Coronary artery (tissue), 2 donors: ENCODE measurements at regions not wholly inside any gene's neighbourhood (a gene's known extent, or its start where the extent isn't known, plus 50 kb on each side); places are given as distances from the start of the nearest gene placed in this dataset.

Experiments used
- DNase-seq: peaks from one replicate; pipeline ENCODE4 v3.0.0-alpha.2; 2017; ENCODE audit warnings: low spot score
- H3K27ac ChIP-seq, 2 donors: fragments of 200-600 bp; sonication (generic); one replicate each; pipeline ENCODE4 v1.5.1; 2016 to 2019
- H3K4me3 ChIP-seq: fragments of 200-600 bp; sonication (generic); 2 replicates; pipeline ENCODE4 v1.5.1; 2016; ENCODE audit warnings: mild to moderate bottlenecking, moderate library complexity
- CTCF ChIP-seq: fragments of 200-600 bp; sonication (generic); IDR thresholded peaks from one replicate; pipeline ENCODE4 v1.5.1; 2019; ENCODE audit warnings: antibody characterized with exemption

- H3K4me3 ChIP-seq = no peak overlapping the region
- no peak for DNase-seq
- TF ChIP-seq CTCF = no peak
- H3K27ac ChIP-seq = no peak overlapping the region
These were observed 136.6 kb downstream of the PIK3R1 start for GRCh38 chr5:68352166-68352565.

- no peak overlapping the region for H3K27ac ChIP-seq
- no peak overlapping the region for H3K4me3 ChIP-seq
- no peak for TF ChIP-seq CTCF
- no peak for DNase-seq
These were observed 138.0 kb downstream of the PIK3R1 start for GRCh38 chr5:68353605-68354004.

- no peak overlapping the region for H3K4me3 ChIP-seq
- TF ChIP-seq CTCF = no peak
- no peak overlapping the region for H3K27ac ChIP-seq
- DNase-seq = no peak
These were observed 138.8 kb downstream of the PIK3R1 start for GRCh38 chr5:68354315-68354714.

GRCh38 chr5:68356216-68356615, 140.7 kb downstream of the PIK3R1 start:
- Histone ChIP-seq H3K4me3 (no peak overlapping the region), H3K27ac (no peak overlapping the region)
- DNase-seq = no peak
- TF ChIP-seq CTCF = no peak

- H3K27ac ChIP-seq = no peak overlapping the region
- no peak overlapping the region for H3K4me3 ChIP-seq
- no peak for DNase-seq
- no peak for TF ChIP-seq CTCF
These were observed 141.1 kb downstream of the PIK3R1 start for GRCh38 chr5:68356623-68357022.

GRCh38 chr5:68359699-68360098, 144.1 kb downstream of the PIK3R1 start:
- DNase-seq = no peak
- no peak for TF ChIP-seq CTCF
- no peak overlapping the region for H3K4me3 ChIP-seq
- H3K27ac ChIP-seq = no peak overlapping the region

GRCh38 chr5:68362331-68362730, 146.8 kb downstream of the PIK3R1 start:
- Histone ChIP-seq H3K27ac (no peak overlapping the region), H3K4me3 (no peak overlapping the region)
- no peak for DNase-seq
- no peak for TF ChIP-seq CTCF
